ENCODE measurements at regions not wholly inside any gene's neighbourhood (a gene's known extent, or its start where the extent isn't known, plus 50 kb on each side); places are given as distances from the start of the nearest gene placed in this dataset.

DNA sequence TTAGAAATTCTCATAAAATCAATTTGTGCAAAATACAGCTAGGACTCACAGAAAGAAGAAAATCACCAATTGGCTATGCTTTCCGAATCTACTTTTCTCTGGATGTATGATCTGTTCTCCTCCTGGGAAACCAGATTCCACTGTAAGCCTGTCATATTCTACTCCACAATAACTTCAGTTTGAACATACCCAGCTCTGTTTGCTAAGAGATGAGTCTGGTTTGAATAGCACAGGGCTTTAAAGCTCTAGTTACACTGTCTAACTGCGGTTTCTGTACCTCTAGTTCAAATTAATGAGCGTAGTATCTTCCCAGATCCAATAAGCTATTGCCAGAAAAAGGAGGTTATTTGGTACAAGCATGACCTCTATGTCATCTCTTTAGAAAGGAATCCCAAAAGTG lies 270.1 kb downstream of the DAD1 start:
- Histone ChIP-seq H3K4me1 (ENCODE audit: control insufficient read depth in 3 of 3, insufficient read depth in 3 of 3, low read length in 3 of 3) (no peaks in the 10 kb centered on the region), H3K9ac (ENCODE audit: low read depth in 1 of 3, low read length in 3 of 3) (no peak overlapping the region), H3K9me3 (ENCODE audit: control insufficient read depth in 3 of 3, low read length in 3 of 3) (no peaks in the 10 kb centered on the region), H3K27me3 (ENCODE audit: control insufficient read depth in 3 of 3, insufficient read depth in 3 of 3, low read length in 3 of 3) (peaks cover 0 to 3% (median 0%) of the 10 kb centered on the region in 3 donors), H3K4me3 (ENCODE audit: low read length in 3 of 3) (no peak overlapping the region), H3K27ac (ENCODE audit: low read depth, low read length) (no peak overlapping the region), H3K36me3 (ENCODE audit: control insufficient read depth in 3 of 3, insufficient read depth in 3 of 3, low read length in 3 of 3) (no peaks in the 10 kb centered on the region)

DNA sequence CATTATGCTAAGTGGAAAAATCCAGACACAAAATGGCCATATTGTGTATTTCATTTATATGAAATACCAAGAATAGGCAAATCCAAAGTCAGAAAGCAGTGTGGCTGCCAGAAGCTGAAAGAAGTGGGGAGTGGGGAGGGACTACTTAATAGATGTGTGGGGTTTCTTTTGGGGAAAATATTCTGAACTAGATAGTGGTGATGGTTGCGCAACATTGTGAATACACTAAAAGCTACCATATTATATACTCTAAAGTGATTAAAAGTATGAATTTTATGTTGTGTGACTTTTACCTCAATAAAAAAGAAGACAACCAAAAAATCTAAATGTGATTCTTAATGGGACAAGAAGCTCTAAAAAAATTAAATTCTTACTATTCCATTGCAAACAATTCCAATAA lies 272.6 kb downstream of the DAD1 start:
- no peak overlapping the region for H3K9ac ChIP-seq (ENCODE audit: low read depth in 1 of 3, low read length in 3 of 3)
- no peak overlapping the region for H3K4me3 ChIP-seq (ENCODE audit: low read length in 3 of 3)
- no peak overlapping the region for H3K27ac ChIP-seq (ENCODE audit: low read depth, low read length)
- H3K36me3 ChIP-seq (ENCODE audit: control insufficient read depth in 3 of 3, insufficient read depth in 3 of 3, low read length in 3 of 3): no peaks in the 10 kb centered on the region
- no peaks in the 10 kb centered on the region for H3K9me3 ChIP-seq (ENCODE audit: control insufficient read depth in 3 of 3, low read length in 3 of 3)
- H3K4me1 ChIP-seq (ENCODE audit: control insufficient read depth in 3 of 3, insufficient read depth in 3 of 3, low read length in 3 of 3): no peaks in the 10 kb centered on the region
- H3K27me3 ChIP-seq (ENCODE audit: control insufficient read depth in 3 of 3, insufficient read depth in 3 of 3, low read length in 3 of 3): no peaks in the 10 kb centered on the region

DNA sequence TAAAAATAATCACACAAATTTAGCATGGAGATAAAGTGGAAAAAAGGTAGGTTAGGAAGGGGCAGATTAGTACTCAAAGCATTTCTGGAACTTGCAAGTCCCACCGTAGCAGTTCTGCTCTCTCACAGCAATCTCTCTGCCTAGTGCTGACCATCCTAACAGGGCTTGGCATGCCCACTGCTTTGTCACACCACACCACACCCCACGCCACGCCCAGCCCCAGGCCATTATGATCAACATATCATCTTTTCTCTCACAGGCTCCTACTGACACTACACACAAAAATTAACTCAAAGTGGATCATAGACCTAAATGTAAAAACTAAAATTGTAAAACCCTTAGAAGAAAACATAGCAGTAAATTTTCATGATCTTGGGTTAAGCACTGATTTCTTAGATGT lies 273.7 kb downstream of the DAD1 start:
- H3K9ac ChIP-seq (ENCODE audit: low read depth in 1 of 3, low read length in 3 of 3): no peak overlapping the region
- H3K9me3 ChIP-seq (ENCODE audit: control insufficient read depth in 3 of 3, low read length in 3 of 3): no peaks in the 10 kb centered on the region
- H3K27ac ChIP-seq (ENCODE audit: low read depth, low read length): no peak overlapping the region
- no peaks in the 10 kb centered on the region for H3K27me3 ChIP-seq (ENCODE audit: control insufficient read depth in 3 of 3, insufficient read depth in 3 of 3, low read length in 3 of 3)
- no peaks in the 10 kb centered on the region for H3K36me3 ChIP-seq (ENCODE audit: control insufficient read depth in 3 of 3, insufficient read depth in 3 of 3, low read length in 3 of 3)
- no peaks in the 10 kb centered on the region for H3K4me1 ChIP-seq (ENCODE audit: control insufficient read depth in 3 of 3, insufficient read depth in 3 of 3, low read length in 3 of 3)
- H3K4me3 ChIP-seq (ENCODE audit: low read length in 3 of 3): no peak overlapping the region

DNA sequence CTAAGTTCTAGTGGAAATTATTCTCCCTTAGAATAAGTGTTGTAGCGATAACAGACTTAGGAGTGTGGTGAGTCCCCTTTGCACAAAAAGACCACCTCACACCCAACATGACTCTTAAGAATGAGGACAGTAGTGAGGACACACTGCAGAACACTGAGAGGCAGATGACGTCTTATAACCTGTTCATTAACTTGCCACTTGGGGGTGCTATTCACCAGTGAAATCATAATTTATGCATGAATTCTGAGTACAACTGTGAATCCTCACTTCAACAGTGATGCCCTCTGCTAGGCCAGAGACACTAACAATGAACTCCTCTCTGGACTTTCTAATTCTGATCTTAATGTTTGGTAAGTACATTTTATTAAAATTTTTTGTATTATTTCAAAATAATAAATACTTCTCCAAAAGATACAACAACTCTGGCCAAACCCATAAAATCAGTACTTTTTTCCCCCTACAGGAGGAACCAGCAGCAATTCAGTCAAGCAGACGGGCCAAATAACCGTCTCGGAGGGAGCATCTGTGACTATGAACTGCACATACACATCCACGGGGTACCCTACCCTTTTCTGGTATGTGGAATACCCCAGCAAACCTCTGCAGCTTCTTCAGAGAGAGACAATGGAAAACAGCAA lies 274.7 kb downstream of the DAD1 start:
- Histone ChIP-seq H3K9me3 (ENCODE audit: control insufficient read depth in 3 of 3, low read length in 3 of 3) (no peaks in the 10 kb centered on the region), H3K36me3 (ENCODE audit: control insufficient read depth in 3 of 3, insufficient read depth in 3 of 3, low read length in 3 of 3) (no peaks in the 10 kb centered on the region), H3K9ac (ENCODE audit: low read depth in 1 of 3, low read length in 3 of 3) (no peak overlapping the region), H3K27me3 (ENCODE audit: control insufficient read depth in 3 of 3, insufficient read depth in 3 of 3, low read length in 3 of 3) (no peaks in the 10 kb centered on the region), H3K4me3 (ENCODE audit: low read length in 3 of 3) (no peak overlapping the region), H3K4me1 (ENCODE audit: control insufficient read depth in 3 of 3, insufficient read depth in 3 of 3, low read length in 3 of 3) (no peaks in the 10 kb centered on the region), H3K27ac (ENCODE audit: low read depth, low read length) (no peak overlapping the region)

DNA sequence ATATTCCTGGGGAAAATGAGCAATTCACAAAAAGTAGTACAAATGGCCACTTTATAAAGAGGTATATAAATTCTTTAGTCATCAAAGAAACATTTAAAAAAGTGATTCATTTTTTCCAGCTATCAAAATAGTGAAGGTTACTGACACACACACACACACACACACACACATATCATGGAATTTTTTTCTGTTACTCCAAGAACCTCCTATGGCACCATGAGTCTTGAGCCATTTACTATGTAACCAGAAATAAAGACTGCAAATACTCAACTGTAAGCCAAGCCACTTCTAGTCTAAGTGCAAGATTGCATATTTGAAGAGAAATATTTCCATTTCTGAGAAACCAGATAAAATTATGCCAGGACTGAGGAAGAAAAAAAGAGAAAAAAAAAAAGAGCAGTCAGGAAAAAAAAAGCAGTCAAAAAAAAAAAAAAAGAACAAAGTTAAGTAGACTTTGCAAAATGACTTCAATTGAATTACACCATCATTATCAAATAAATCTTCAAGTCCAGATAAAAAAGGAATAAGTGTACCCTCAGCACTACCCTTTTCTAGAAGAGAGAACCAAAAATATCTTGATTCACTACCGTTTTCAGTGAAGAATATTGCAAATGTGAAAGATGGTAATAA lies 275.7 kb downstream of the DAD1 start:
- Histone ChIP-seq H3K27ac (ENCODE audit: low read depth, low read length) (no peak overlapping the region), H3K27me3 (ENCODE audit: control insufficient read depth in 3 of 3, insufficient read depth in 3 of 3, low read length in 3 of 3) (no peaks in the 10 kb centered on the region), H3K4me1 (ENCODE audit: control insufficient read depth in 3 of 3, insufficient read depth in 3 of 3, low read length in 3 of 3) (no peaks in the 10 kb centered on the region), H3K36me3 (ENCODE audit: control insufficient read depth in 3 of 3, insufficient read depth in 3 of 3, low read length in 3 of 3) (no peaks in the 10 kb centered on the region), H3K9me3 (ENCODE audit: control insufficient read depth in 3 of 3, low read length in 3 of 3) (no peaks in the 10 kb centered on the region), H3K4me3 (ENCODE audit: low read length in 3 of 3) (no peak overlapping the region), H3K9ac (ENCODE audit: low read depth in 1 of 3, low read length in 3 of 3) (no peak overlapping the region)

DNA sequence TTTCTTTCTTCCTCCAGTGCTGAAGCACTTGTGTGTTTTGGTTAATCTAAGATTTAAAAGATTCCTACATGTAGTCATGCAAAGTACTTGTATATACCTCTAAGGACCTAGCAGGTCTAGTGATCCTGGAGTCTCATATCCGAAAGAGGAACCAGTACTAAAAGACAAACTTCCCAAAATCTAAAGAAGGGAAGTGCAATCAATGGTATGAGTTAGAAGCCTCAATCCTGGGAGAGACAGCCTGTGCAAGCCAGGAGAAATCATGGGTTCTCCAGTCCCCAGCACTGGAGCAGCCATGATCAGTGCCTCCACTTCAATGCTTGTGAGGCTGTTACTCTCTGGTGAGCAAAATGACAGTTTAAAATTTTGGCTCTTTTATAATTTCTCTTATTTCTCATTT lies 277.4 kb downstream of the DAD1 start:
- H3K9ac ChIP-seq (ENCODE audit: low read depth in 1 of 3, low read length in 3 of 3): no peak overlapping the region
- H3K4me1 ChIP-seq (ENCODE audit: control insufficient read depth in 3 of 3, insufficient read depth in 3 of 3, low read length in 3 of 3): no peaks in the 10 kb centered on the region
- no peak overlapping the region for H3K4me3 ChIP-seq (ENCODE audit: low read length in 3 of 3)
- H3K9me3 ChIP-seq (ENCODE audit: control insufficient read depth in 3 of 3, low read length in 3 of 3): no peaks in the 10 kb centered on the region
- H3K36me3 ChIP-seq (ENCODE audit: control insufficient read depth in 3 of 3, insufficient read depth in 3 of 3, low read length in 3 of 3): no peaks in the 10 kb centered on the region
- no peaks in the 10 kb centered on the region for H3K27me3 ChIP-seq (ENCODE audit: control insufficient read depth in 3 of 3, insufficient read depth in 3 of 3, low read length in 3 of 3)
- H3K27ac ChIP-seq (ENCODE audit: low read depth, low read length): no peak overlapping the region

DNA sequence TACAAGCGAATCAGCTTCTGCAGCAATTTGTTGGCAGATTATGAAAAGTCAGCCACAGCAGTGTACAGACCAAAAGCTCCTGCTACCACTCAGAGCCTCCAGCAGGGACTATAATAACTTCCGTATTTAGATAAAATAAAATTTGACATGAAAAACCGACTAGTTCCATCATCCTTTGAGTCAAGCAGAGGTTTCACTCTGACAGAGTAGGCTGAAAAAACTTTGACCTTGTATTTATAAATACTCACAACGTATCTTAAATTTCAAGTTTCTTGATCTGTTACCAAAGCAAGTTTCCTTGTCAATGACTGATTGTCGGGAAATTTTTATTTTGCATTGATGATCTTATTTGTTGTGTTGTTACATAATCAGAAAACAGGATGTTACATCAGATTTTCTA lies 283.4 kb downstream of the DAD1 start:
- Histone ChIP-seq H3K9ac (ENCODE audit: low read depth in 1 of 3, low read length in 3 of 3) (no peak overlapping the region), H3K27me3 (ENCODE audit: control insufficient read depth in 3 of 3, insufficient read depth in 3 of 3, low read length in 3 of 3) (peaks cover 0 to 6% (median 2%) of the 10 kb centered on the region in 3 donors), H3K4me1 (ENCODE audit: control insufficient read depth in 3 of 3, insufficient read depth in 3 of 3, low read length in 3 of 3) (no peaks in the 10 kb centered on the region), H3K9me3 (ENCODE audit: control insufficient read depth in 3 of 3, low read length in 3 of 3) (no peaks in the 10 kb centered on the region), H3K36me3 (ENCODE audit: control insufficient read depth in 3 of 3, insufficient read depth in 3 of 3, low read length in 3 of 3) (no peaks in the 10 kb centered on the region), H3K4me3 (ENCODE audit: low read length in 3 of 3) (no peak overlapping the region), H3K27ac (ENCODE audit: low read depth, low read length) (no peak overlapping the region)

DNA sequence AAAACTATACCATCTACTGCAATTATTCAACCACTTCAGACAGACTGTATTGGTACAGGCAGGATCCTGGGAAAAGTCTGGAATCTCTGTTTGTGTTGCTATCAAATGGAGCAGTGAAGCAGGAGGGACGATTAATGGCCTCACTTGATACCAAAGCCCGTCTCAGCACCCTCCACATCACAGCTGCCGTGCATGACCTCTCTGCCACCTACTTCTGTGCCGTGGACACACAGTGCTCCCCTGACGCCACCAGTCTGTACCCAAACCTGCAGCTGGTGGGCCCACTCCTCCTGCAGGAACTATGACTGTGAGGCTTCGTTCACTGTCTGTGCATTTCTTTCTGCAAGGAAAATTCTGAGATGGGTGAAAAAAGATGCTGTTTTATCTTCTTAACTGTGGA lies 284.7 kb downstream of the DAD1 start:
- H3K4me1 ChIP-seq (ENCODE audit: control insufficient read depth in 3 of 3, insufficient read depth in 3 of 3, low read length in 3 of 3): no peaks in the 10 kb centered on the region
- H3K4me3 ChIP-seq (ENCODE audit: low read length in 3 of 3): no peak overlapping the region
- H3K36me3 ChIP-seq (ENCODE audit: control insufficient read depth in 3 of 3, insufficient read depth in 3 of 3, low read length in 3 of 3): no peaks in the 10 kb centered on the region
- H3K27me3 ChIP-seq (ENCODE audit: control insufficient read depth in 3 of 3, insufficient read depth in 3 of 3, low read length in 3 of 3): peaks cover 0 to 6% (median 2%) of the 10 kb centered on the region in 3 donors
- no peak overlapping the region for H3K27ac ChIP-seq (ENCODE audit: low read depth, low read length)
- H3K9me3 ChIP-seq (ENCODE audit: control insufficient read depth in 3 of 3, low read length in 3 of 3): no peaks in the 10 kb centered on the region
- no peak overlapping the region for H3K9ac ChIP-seq (ENCODE audit: low read depth in 1 of 3, low read length in 3 of 3)

DNA sequence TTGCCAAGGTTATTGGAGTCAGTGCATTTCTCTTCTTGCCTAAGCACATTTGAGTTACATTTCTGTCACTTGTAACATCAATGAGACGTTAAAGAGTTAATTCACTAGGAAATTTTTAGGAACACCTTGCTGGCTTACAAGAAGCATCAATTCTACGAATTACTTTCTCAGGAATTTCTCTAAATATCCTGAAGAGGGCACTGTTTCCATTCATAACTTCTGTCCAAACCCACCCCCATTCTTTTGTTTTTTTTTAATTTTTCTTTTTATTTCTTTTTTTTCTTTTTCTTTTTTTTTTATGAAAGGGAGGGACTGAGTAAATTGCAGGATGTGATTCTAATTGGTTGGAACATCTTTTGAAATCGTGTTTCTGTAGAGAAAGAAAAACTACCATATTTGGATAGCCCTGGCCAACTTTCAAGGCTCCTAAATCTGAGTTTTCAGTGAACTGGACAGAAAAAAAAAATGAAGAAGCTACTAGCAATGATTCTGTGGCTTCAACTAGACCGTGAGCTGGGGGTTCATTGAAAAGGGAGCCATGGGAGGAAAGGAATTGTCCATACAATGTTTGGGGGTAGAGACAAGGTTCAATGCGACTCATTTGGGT lies 285.3 kb downstream of the DAD1 start:
- H3K9ac ChIP-seq (ENCODE audit: low read depth in 1 of 3, low read length in 3 of 3): no peak overlapping the region
- peaks cover 0 to 6% (median 2%) of the 10 kb centered on the region in 3 donors for H3K27me3 ChIP-seq (ENCODE audit: control insufficient read depth in 3 of 3, insufficient read depth in 3 of 3, low read length in 3 of 3)
- no peak overlapping the region for H3K4me3 ChIP-seq (ENCODE audit: low read length in 3 of 3)
- no peak overlapping the region for H3K27ac ChIP-seq (ENCODE audit: low read depth, low read length)
- no peaks in the 10 kb centered on the region for H3K36me3 ChIP-seq (ENCODE audit: control insufficient read depth in 3 of 3, insufficient read depth in 3 of 3, low read length in 3 of 3)
- no peaks in the 10 kb centered on the region for H3K9me3 ChIP-seq (ENCODE audit: control insufficient read depth in 3 of 3, low read length in 3 of 3)
- no peaks in the 10 kb centered on the region for H3K4me1 ChIP-seq (ENCODE audit: control insufficient read depth in 3 of 3, insufficient read depth in 3 of 3, low read length in 3 of 3)

DNA sequence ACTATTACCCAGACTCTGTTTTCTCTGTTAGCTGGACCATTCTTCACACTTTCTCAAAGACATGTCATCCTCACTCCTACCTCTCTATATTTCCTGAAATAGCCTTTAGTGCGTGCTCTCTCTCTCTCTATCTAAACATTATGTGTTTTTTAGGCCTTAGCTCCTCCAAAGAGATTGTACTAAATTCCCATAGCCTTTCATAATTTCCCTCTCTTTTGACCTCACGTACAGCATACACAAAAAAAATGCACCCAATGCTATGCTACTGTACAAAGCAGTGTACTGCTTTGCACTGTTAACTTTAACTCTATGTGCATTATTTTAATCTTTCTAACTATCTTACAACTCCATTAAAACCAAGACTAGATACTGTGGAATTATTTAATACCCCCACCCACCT lies 288.4 kb downstream of the DAD1 start:
- no peaks in the 10 kb centered on the region for H3K4me1 ChIP-seq (ENCODE audit: control insufficient read depth in 3 of 3, insufficient read depth in 3 of 3, low read length in 3 of 3)
- H3K9ac ChIP-seq (ENCODE audit: low read depth in 1 of 3, low read length in 3 of 3): no peak overlapping the region
- peaks cover 0 to 2% (median 0%) of the 10 kb centered on the region in 3 donors for H3K9me3 ChIP-seq (ENCODE audit: control insufficient read depth in 3 of 3, low read length in 3 of 3)
- no peaks in the 10 kb centered on the region for H3K36me3 ChIP-seq (ENCODE audit: control insufficient read depth in 3 of 3, insufficient read depth in 3 of 3, low read length in 3 of 3)
- no peak overlapping the region for H3K4me3 ChIP-seq (ENCODE audit: low read length in 3 of 3)
- peaks cover 0 to 8% (median 0%) of the 10 kb centered on the region in 3 donors for H3K27me3 ChIP-seq (ENCODE audit: control insufficient read depth in 3 of 3, insufficient read depth in 3 of 3, low read length in 3 of 3)
- H3K27ac ChIP-seq (ENCODE audit: low read depth, low read length): no peak overlapping the region

All from skeletal muscle tissue (tissue), 3 donors.